ENCODE measurements at regions not wholly inside any gene's neighbourhood (a gene's known extent, or its start where the extent isn't known, plus 50 kb on each side); places are given as distances from the start of the nearest gene placed in this dataset.

DNA sequence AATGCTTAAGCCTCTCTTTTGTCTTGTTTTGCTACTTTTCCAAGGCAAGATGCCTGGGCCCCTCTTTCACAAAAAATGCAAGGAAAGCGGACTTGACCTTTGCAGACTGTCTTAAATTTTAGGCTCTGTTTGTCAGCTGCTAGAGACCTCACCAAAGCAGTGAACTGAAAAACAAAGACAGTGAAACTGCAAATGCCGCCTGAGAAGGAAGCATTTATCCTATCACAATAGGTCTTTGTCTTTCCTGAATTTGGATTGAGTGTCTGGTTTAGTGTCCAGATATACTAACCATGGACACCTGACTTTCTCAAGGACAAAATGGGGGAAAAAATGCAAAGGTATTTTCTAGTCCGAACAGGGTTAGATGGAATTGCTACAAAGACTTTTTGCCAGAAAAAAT, 256.9 kb downstream of the INHBA start:
- TF ChIP-seq ZNF24 (IDR thresholded peaks at IDR 0.05) (no peak), SP1 (IDR thresholded peaks at IDR 0.05; ENCODE audit: low read depth, low read length) (no peak)
- TF ChIP-seq, protein P1, sequence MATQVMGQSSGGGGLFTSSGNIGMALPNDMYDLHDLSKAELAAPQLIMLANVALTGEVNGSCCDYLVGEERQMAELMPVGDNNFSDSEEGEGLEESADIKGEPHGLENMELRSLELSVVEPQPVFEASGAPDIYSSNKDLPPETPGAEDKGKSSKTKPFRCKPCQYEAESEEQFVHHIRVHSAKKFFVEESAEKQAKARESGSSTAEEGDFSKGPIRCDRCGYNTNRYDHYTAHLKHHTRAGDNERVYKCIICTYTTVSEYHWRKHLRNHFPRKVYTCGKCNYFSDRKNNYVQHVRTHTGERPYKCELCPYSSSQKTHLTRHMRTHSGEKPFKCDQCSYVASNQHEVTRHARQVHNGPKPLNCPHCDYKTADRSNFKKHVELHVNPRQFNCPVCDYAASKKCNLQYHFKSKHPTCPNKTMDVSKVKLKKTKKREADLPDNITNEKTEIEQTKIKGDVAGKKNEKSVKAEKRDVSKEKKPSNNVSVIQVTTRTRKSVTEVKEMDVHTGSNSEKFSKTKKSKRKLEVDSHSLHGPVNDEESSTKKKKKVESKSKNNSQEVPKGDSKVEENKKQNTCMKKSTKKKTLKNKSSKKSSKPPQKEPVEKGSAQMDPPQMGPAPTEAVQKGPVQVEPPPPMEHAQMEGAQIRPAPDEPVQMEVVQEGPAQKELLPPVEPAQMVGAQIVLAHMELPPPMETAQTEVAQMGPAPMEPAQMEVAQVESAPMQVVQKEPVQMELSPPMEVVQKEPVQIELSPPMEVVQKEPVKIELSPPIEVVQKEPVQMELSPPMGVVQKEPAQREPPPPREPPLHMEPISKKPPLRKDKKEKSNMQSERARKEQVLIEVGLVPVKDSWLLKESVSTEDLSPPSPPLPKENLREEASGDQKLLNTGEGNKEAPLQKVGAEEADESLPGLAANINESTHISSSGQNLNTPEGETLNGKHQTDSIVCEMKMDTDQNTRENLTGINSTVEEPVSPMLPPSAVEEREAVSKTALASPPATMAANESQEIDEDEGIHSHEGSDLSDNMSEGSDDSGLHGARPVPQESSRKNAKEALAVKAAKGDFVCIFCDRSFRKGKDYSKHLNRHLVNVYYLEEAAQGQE (IDR thresholded peaks at IDR 0.05; ENCODE audit: low read depth, low read length), result no peak

Data from GM12878 (cell line).